Stimulated activated CD4-positive, alpha-beta T cell treated with anti-CD3 and anti-CD28 coated beads, Interleukin-2, amount 100 ng/mL, for 4 hours (primary cell): ENCODE measurements at regions not wholly inside any gene's neighbourhood (a gene's known extent, or its start where the extent isn't known, plus 50 kb on each side); places are given as distances from the start of the nearest gene placed in this dataset.

Experiments
- DNase-seq: peaks from one replicate; pipeline ENCODE4 v3.0.0-alpha.2; 2020; ENCODE audit warnings: low read depth

- DNase-seq = no peak
Observed at GRCh38 chr3:124177071-124177470, 185.1 kb upstream of the ROPN1 start.

- DNase-seq = no peak
Observed at GRCh38 chr3:124178531-124178930, 186.6 kb upstream of the ROPN1 start.

GRCh38 chr3:124200407-124200806, 208.5 kb upstream of the ROPN1 start:
- no peak for DNase-seq

GRCh38 chr3:124201226-124201625, 209.3 kb upstream of the ROPN1 start:
- no peak for DNase-seq

- no peak for DNase-seq
Observed at GRCh38 chr3:124201786-124202185, 209.9 kb upstream of the ROPN1 start.

GRCh38 chr3:124202754-124203153, 210.8 kb upstream of the ROPN1 start:
- DNase-seq = no peak

GRCh38 chr3:124203292-124203691, 211.4 kb upstream of the ROPN1 start:
- DNase-seq = no peak

GRCh38 chr3:124206225-124207055, 214.5 kb upstream of the ROPN1 start:
- DNase-seq = no peak

GRCh38 chr3:124207077-124207476, 215.2 kb upstream of the ROPN1 start:
- no peak for DNase-seq

GRCh38 chr3:124207873-124208485, 216.1 kb upstream of the ROPN1 start:
- DNase-seq = no peak

GRCh38 chr3:124209426-124209825, 217.5 kb upstream of the ROPN1 start:
- no peak for DNase-seq

- no peak for DNase-seq
Observed at GRCh38 chr3:124210899-124211298, 219.0 kb upstream of the ROPN1 start.

- no peak for DNase-seq
Observed at GRCh38 chr3:124213641-124214040, 221.7 kb upstream of the ROPN1 start.

GRCh38 chr3:124217542-124217941, 225.6 kb upstream of the ROPN1 start:
- no peak for DNase-seq

- no peak for DNase-seq
Observed at GRCh38 chr3:124221422-124221821, 229.5 kb upstream of the ROPN1 start.

- DNase-seq = no peak
Observed at GRCh38 chr3:124223853-124224252, 231.9 kb upstream of the ROPN1 start.

- no peak for DNase-seq
Observed at GRCh38 chr3:124227150-124227630, 235.3 kb upstream of the ROPN1 start.

- no peak for DNase-seq
Observed at GRCh38 chr3:124229420-124229819, 237.5 kb upstream of the ROPN1 start.

GRCh38 chr3:124229836-124230235, 237.9 kb upstream of the ROPN1 start:
- no peak for DNase-seq

- no peak for DNase-seq
Observed at GRCh38 chr3:124230432-124230831, 238.5 kb upstream of the ROPN1 start.

GRCh38 chr3:124230998-124231397, 239.1 kb upstream of the ROPN1 start:
- DNase-seq = no peak

- DNase-seq = no peak
Observed at GRCh38 chr3:124234852-124235252, 242.9 kb upstream of the ROPN1 start.

GRCh38 chr3:124235446-124235845, 243.5 kb upstream of the ROPN1 start:
- no peak for DNase-seq
